Mesenchymal stem cell (in vitro differentiated cells and primary cell): ENCODE measurements at regions not wholly inside any gene's neighbourhood (a gene's known extent, or its start where the extent isn't known, plus 50 kb on each side); places are given as distances from the start of the nearest gene placed in this dataset.

Source experiments
- DNase-seq: peaks from one replicate; pipeline ENCODE4 v3.0.0-alpha.2; 2013
- H2AFZ ChIP-seq: one replicate; pipeline ENCODE4 v1.6.1; 2013; ENCODE audit warnings: low read depth, mild to moderate bottlenecking, control low read depth, inconsistent platforms, low read length, moderate library complexity
- H2AK5ac ChIP-seq: 2 replicates; pipeline ENCODE4 v1.6.1; 2013; ENCODE audit warnings: low read length, moderate library complexity, mild to moderate bottlenecking, inconsistent platforms; ENCODE audit not compliant: severe bottlenecking
- H2BK120ac ChIP-seq: one replicate; pipeline ENCODE4 v1.6.1; 2013; ENCODE audit warnings: low read depth, mild to moderate bottlenecking, inconsistent platforms, low read length, moderate library complexity
- H2BK12ac ChIP-seq, 2 experiments: one replicate each; pipeline ENCODE4 v1.6.1; 2013; ENCODE audit warnings: inconsistent platforms in 2 of 2, low read length in 2 of 2, mild to moderate bottlenecking in 2 of 2, moderate library complexity in 2 of 2, control low read depth in 1 of 2
- H2BK15ac ChIP-seq: one replicate; pipeline ENCODE4 v1.6.1; 2013; ENCODE audit warnings: mild to moderate bottlenecking, low read depth, inconsistent platforms; ENCODE audit not compliant: poor library complexity, severe bottlenecking
- H2BK5ac ChIP-seq: 2 replicates; pipeline ENCODE4 v1.6.1; 2013; ENCODE audit warnings: low read depth, mild to moderate bottlenecking, low read length, control low read depth, inconsistent platforms; ENCODE audit not compliant: poor library complexity, severe bottlenecking
- H3K14ac ChIP-seq, 2 experiments: one replicate each; pipeline ENCODE4 v1.6.1; 2013; ENCODE audit warnings: inconsistent platforms in 2 of 2, low read length in 2 of 2, control low read depth in 1 of 2, mild to moderate bottlenecking in 1 of 2, moderate library complexity in 1 of 2
- H3K18ac ChIP-seq, 2 experiments: one replicate each; pipeline ENCODE4 v1.6.1; 2013; ENCODE audit warnings: inconsistent platforms in 2 of 2, low read length in 2 of 2, control low read depth in 1 of 2, low read depth in 1 of 2, mild to moderate bottlenecking in 1 of 2
- H3K23ac ChIP-seq, 2 experiments: one replicate each; pipeline ENCODE4 v1.6.1; 2013; ENCODE audit warnings: inconsistent platforms in 2 of 2, low read length in 2 of 2, mild to moderate bottlenecking in 2 of 2, moderate library complexity in 2 of 2, control low read depth in 1 of 2
- H3K27ac ChIP-seq: 2 replicates; pipeline ENCODE4 v1.5.1; 2013; ENCODE audit warnings: mild to moderate bottlenecking, moderate library complexity, low read length, control low read depth, inconsistent platforms; ENCODE audit not compliant: poor library complexity, severe bottlenecking
- H3K27me3 ChIP-seq, 2 experiments: 2 replicates each; pipeline versions ENCODE4 v1.6.1 to v1.7.0; 2013; ENCODE audit warnings: low read length in 2 of 2, mild to moderate bottlenecking in 2 of 2, moderate library complexity in 2 of 2, control low read depth in 1 of 2, inconsistent platforms in 1 of 2; ENCODE audit not compliant: control insufficient read depth in 1 of 2, insufficient read depth in 1 of 2
- H3K36me3 ChIP-seq, 2 experiments: 2 replicates each; pipeline versions ENCODE4 v1.6.1 to v1.7.0; 2013; ENCODE audit warnings: low read length in 2 of 2, control low read depth in 1 of 2, inconsistent platforms in 1 of 2, low read depth in 1 of 2, mild to moderate bottlenecking in 1 of 2; ENCODE audit not compliant: insufficient read depth in 2 of 2, control insufficient read depth in 1 of 2
- H3K4ac ChIP-seq, 2 experiments: one replicate each; pipeline ENCODE4 v1.6.1; 2013; ENCODE audit warnings: inconsistent platforms in 2 of 2, low read length in 2 of 2, mild to moderate bottlenecking in 2 of 2, moderate library complexity in 2 of 2, control low read depth in 1 of 2, low read depth in 1 of 2
- H3K4me1 ChIP-seq: 2 replicates; pipeline ENCODE4 v1.6.1; 2013; ENCODE audit warnings: low read depth, low read length, control low read depth; ENCODE audit not compliant: control insufficient read depth, insufficient read depth
- H3K4me2 ChIP-seq: 2 replicates; pipeline ENCODE4 v1.6.1; 2013; ENCODE audit warnings: low read length, mild to moderate bottlenecking, inconsistent platforms; ENCODE audit not compliant: poor library complexity, severe bottlenecking
- H3K4me3 ChIP-seq, 2 experiments: 2 replicates each; pipeline versions ENCODE4 v1.5.1 to v1.7.0; 2013; ENCODE audit warnings: low read length in 2 of 2, mild to moderate bottlenecking in 2 of 2, control low read depth in 1 of 2, low read depth in 1 of 2; ENCODE audit not compliant: insufficient read depth in 1 of 2
- H3K79me1 ChIP-seq: replicated peaks from 2 replicates; pipeline ENCODE4 v1.6.1; 2013; ENCODE audit warnings: mild to moderate bottlenecking, control low read depth, low read length, inconsistent platforms; ENCODE audit not compliant: poor library complexity, severe bottlenecking
- H3K9ac ChIP-seq: 2 replicates; pipeline ENCODE4 v1.7.0; 2013; ENCODE audit warnings: mild to moderate bottlenecking, low read length, moderate library complexity
- H3K9me3 ChIP-seq: 2 replicates; pipeline ENCODE4 v1.7.0; 2013; ENCODE audit warnings: mild to moderate bottlenecking, low read length; ENCODE audit not compliant: control insufficient read depth
- H4K8ac ChIP-seq: one replicate; pipeline ENCODE4 v1.6.1; 2013; ENCODE audit warnings: inconsistent platforms, mild to moderate bottlenecking, low read length, moderate library complexity
- H4K91ac ChIP-seq: one replicate; pipeline ENCODE4 v1.6.1; 2013; ENCODE audit warnings: mild to moderate bottlenecking, low read length, inconsistent platforms
- WGBS: methylation state at CpG from one replicate; pipeline ENCODE4 v1.1.7; 2013; ENCODE audit warnings: mixed read lengths; 5-methylcytosine and 5-hydroxymethylcytosine counted together

GRCh38 chr10:106302961-106303360, 861.5 kb downstream of the SORCS1 start:
- H3K79me1 ChIP-seq, result no peaks in the 10 kb centered on the region
- 50% methylated on average over 1 of the region's 4 CpGs for WGBS

GRCh38 chr10:106301146-106301545, 863.4 kb downstream of the SORCS1 start:
- H3K27ac ChIP-seq, result no peak overlapping the region
- no peak overlapping the region for H4K8ac ChIP-seq
- H3K14ac ChIP-seq, result no peak overlapping the region
- H3K36me3 ChIP-seq, result no peaks in the 10 kb centered on the region
- H3K23ac ChIP-seq, result no peak overlapping the region
- H3K79me1 ChIP-seq, result no peaks in the 10 kb centered on the region
- H2BK15ac ChIP-seq, result no peak overlapping the region
- no peak overlapping the region for H2AK5ac ChIP-seq
- no peaks in the 10 kb centered on the region for H3K27me3 ChIP-seq
- no peak overlapping the region for H3K4me3 ChIP-seq
- no peak overlapping the region for H4K91ac ChIP-seq
- WGBS, result no CpG with 5 or more reads among the region's 1 CpG
- no peaks in the 10 kb centered on the region for H3K9me3 ChIP-seq
- H2BK5ac ChIP-seq, result no peak overlapping the region
- no peak for DNase-seq
- no peak overlapping the region for H3K9ac ChIP-seq
- no peak overlapping the region for H2BK12ac ChIP-seq
- H3K18ac ChIP-seq, result no peak overlapping the region
- no peak overlapping the region for H3K4ac ChIP-seq
- no peak overlapping the region for H2BK120ac ChIP-seq
- no peak overlapping the region for H3K4me2 ChIP-seq
- H2AFZ ChIP-seq, result no peak overlapping the region
- no peaks in the 10 kb centered on the region for H3K4me1 ChIP-seq

More at GRCh38 chr10:106302961-106303360, 861.5 kb downstream of the SORCS1 start:
- Histone ChIP-seq H3K27me3 (no peaks in the 10 kb centered on the region), H2BK12ac (no peak overlapping the region), H3K9me3 (no peaks in the 10 kb centered on the region), H3K14ac (no peak overlapping the region), H2AK5ac (no peak overlapping the region), H4K8ac (no peak overlapping the region), H3K23ac (no peak overlapping the region), H3K27ac (no peak overlapping the region), H2BK5ac (no peak overlapping the region), H3K4me1 (no peaks in the 10 kb centered on the region), H2BK120ac (no peak overlapping the region), H3K9ac (no peak overlapping the region), H3K4me2 (no peak overlapping the region), H3K36me3 (no peaks in the 10 kb centered on the region), H3K18ac (no peak overlapping the region), H3K4ac (no peak overlapping the region), H3K4me3 (no peak overlapping the region), H4K91ac (no peak overlapping the region), H2BK15ac (no peak overlapping the region), H2AFZ (no peak overlapping the region)
- no peak for DNase-seq

GRCh38 chr10:106296750-106297392, 867.6 kb downstream of the SORCS1 start:
- H3K4me3 ChIP-seq, result no peak overlapping the region
- H2AFZ ChIP-seq, result no peak overlapping the region
- H3K9ac ChIP-seq, result no peak overlapping the region
- H3K23ac ChIP-seq, result no peak overlapping the region
- H2BK12ac ChIP-seq, result no peak overlapping the region
- H2BK5ac ChIP-seq, result no peak overlapping the region
- H3K9me3 ChIP-seq, result no peaks in the 10 kb centered on the region
- no peak overlapping the region for H2AK5ac ChIP-seq
- no peaks in the 10 kb centered on the region for H3K4me1 ChIP-seq
- no peak overlapping the region for H3K4ac ChIP-seq
- H3K4me2 ChIP-seq, result no peak overlapping the region
- H4K8ac ChIP-seq, result no peak overlapping the region
- H3K18ac ChIP-seq, result no peak overlapping the region
- H3K79me1 ChIP-seq, result no peaks in the 10 kb centered on the region
- H3K27ac ChIP-seq, result no peak overlapping the region
- DNase-seq, result no peak
- H3K27me3 ChIP-seq, result no peaks in the 10 kb centered on the region
- WGBS, result 41% methylated on average over 2 of the region's 3 CpGs
- H4K91ac ChIP-seq, result no peak overlapping the region
- H3K14ac ChIP-seq, result no peak overlapping the region
- no peak overlapping the region for H2BK15ac ChIP-seq
- H3K36me3 ChIP-seq, result no peaks in the 10 kb centered on the region
- no peak overlapping the region for H2BK120ac ChIP-seq

- H3K4me2 ChIP-seq, result no peak overlapping the region
- no peak overlapping the region for H4K8ac ChIP-seq
- no peak overlapping the region for H3K4me3 ChIP-seq
- no peaks in the 10 kb centered on the region for H3K36me3 ChIP-seq
- no peak overlapping the region for H3K27ac ChIP-seq
- H4K91ac ChIP-seq, result no peak overlapping the region
- no peaks in the 10 kb centered on the region for H3K27me3 ChIP-seq
- H3K4me1 ChIP-seq, result no peaks in the 10 kb centered on the region
- H3K18ac ChIP-seq, result no peak overlapping the region
- no peaks in the 10 kb centered on the region for H3K79me1 ChIP-seq
- no peak overlapping the region for H3K4ac ChIP-seq
- H3K14ac ChIP-seq, result no peak overlapping the region
- no peak overlapping the region for H2BK12ac ChIP-seq
- H2AK5ac ChIP-seq, result no peak overlapping the region
- no peak overlapping the region for H3K23ac ChIP-seq
- 33% methylated on average over 4 of the region's 4 CpGs for WGBS
- H2BK15ac ChIP-seq, result no peak overlapping the region
- no peaks in the 10 kb centered on the region for H3K9me3 ChIP-seq
- peak; percentile 4 for DNase-seq
- H2BK120ac ChIP-seq, result no peak overlapping the region
- H2AFZ ChIP-seq, result peak overlapping the region; percentile 39
- H3K9ac ChIP-seq, result no peak overlapping the region
- no peak overlapping the region for H2BK5ac ChIP-seq
Measured at GRCh38 chr10:106284802-106285587, 879.5 kb downstream of the SORCS1 start.
